ENCODE measurements at regions not wholly inside any gene's neighbourhood (a gene's known extent, or its start where the extent isn't known, plus 50 kb on each side); places are given as distances from the start of the nearest gene placed in this dataset.

GRCh38 chr11:79564288-79564925 lies 123.6 kb upstream of the TENM4 start:
- ATAC-seq: no peak
- intact Hi-C loops (cut with DNase I): no loop called here
- H3K4me3 ChIP-seq (ENCODE audit: low read length): no peak overlapping the region
- H3K4me1 ChIP-seq (ENCODE audit: control insufficient read depth, insufficient read depth, low read length): no peaks in the 10 kb centered on the region
- no peak overlapping the region for H3K27ac ChIP-seq (ENCODE audit: low read length)
- no peaks in the 10 kb centered on the region for H3K9me3 ChIP-seq (ENCODE audit: control insufficient read depth, low read length)
- H3K27me3 ChIP-seq (ENCODE audit: control insufficient read depth, insufficient read depth): no peaks in the 10 kb centered on the region
- DNase-seq: no peak
- 89% methylated on average over 5 of the region's 5 CpGs for whole genome bisulfite sequencing

GRCh38 chr11:79561496-79561895 lies 120.7 kb upstream of the TENM4 start:
- no peak for ATAC-seq

DNA sequence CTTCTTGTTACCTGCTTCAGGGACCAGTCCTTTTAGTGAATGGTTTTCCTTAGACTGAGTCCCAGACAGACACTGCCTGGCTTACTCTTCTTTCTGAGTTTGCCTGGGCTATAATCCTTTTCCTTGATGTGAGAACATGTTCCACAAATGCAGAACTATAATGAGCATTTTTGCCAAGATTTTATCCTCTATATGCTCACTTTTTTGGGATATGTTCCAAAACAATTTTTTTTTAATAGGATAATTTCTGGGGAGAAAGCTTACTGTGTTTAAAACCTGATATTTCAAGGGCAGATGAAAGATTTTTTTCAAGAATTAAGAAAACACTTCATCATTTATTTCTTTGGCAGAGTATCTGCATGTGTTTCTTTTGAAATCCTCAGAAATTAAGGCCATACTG lies 110.0 kb upstream of the TENM4 start:
- ATAC-seq (no peak), DNase-seq (no peak)
- no peak overlapping the region for H3K4me3 ChIP-seq (ENCODE audit: low read length)
- intact Hi-C loops (cut with DNase I): no loop called here
- no peaks in the 10 kb centered on the region for H3K9me3 ChIP-seq (ENCODE audit: control insufficient read depth, low read length)
- no peaks in the 10 kb centered on the region for H3K27me3 ChIP-seq (ENCODE audit: control insufficient read depth, insufficient read depth)
- H3K27ac ChIP-seq (ENCODE audit: low read length): no peak overlapping the region
- no peaks in the 10 kb centered on the region for H3K4me1 ChIP-seq (ENCODE audit: control insufficient read depth, insufficient read depth, low read length)

More at GRCh38 chr11:79561496-79561895, 120.7 kb upstream of the TENM4 start:
- H3K4me1 ChIP-seq (ENCODE audit: control insufficient read depth, insufficient read depth, low read length): no peaks in the 10 kb centered on the region
- intact Hi-C loops (cut with DNase I): no loop called here
- no peak overlapping the region for H3K4me3 ChIP-seq (ENCODE audit: low read length)
- no peak for DNase-seq
- no peaks in the 10 kb centered on the region for H3K27me3 ChIP-seq (ENCODE audit: control insufficient read depth, insufficient read depth)
- no peaks in the 10 kb centered on the region for H3K9me3 ChIP-seq (ENCODE audit: control insufficient read depth, low read length)
- no peak overlapping the region for H3K27ac ChIP-seq (ENCODE audit: low read length)

DNA sequence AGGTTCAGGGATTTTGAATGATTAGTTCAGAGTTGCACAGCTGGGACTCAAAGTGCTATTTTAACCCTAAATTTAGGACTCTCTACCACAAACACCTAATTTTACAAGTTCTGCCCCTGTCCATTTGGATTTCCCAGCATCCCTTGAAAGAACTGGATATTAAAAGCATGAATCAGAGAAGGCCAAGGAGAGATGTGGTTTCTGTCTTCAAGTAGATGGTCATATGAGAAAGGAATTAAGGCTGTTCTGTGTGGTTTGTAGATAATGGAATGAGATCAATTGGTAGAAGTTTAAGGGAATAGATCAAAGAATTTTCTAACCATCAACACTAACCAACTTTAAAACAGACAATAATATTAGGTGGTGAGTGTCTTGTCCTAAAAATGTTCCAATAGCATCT lies 106.4 kb upstream of the TENM4 start:
- Histone ChIP-seq H3K27ac (ENCODE audit: low read length) (no peak overlapping the region), H3K27me3 (ENCODE audit: control insufficient read depth, insufficient read depth) (no peaks in the 10 kb centered on the region), H3K4me1 (ENCODE audit: control insufficient read depth, insufficient read depth, low read length) (no peaks in the 10 kb centered on the region), H3K9me3 (ENCODE audit: control insufficient read depth, low read length) (no peaks in the 10 kb centered on the region), H3K4me3 (ENCODE audit: low read length) (no peak overlapping the region)
- ATAC-seq (no peak), DNase-seq (no peak)
- intact Hi-C loops (cut with DNase I): no loop called here

DNA sequence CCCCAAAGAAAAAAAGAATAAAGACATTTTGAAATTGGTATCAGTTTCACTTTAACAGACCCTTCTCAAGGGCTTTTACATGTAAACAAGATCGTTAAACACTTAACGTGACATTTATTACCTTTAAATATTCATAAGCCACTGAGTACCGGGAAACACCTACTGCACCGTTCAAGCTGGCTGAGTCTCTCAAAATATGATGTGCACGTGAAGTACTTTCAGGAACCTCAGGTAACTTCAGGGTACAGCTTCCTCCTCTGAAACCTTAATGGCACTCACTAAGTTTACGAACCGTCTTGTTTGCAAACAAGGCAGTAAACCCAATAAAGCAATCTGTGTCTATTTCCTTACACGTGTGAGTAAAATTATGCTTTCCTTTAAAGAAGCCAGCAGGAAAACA lies 105.5 kb upstream of the TENM4 start:
- no peak overlapping the region for H3K27ac ChIP-seq (ENCODE audit: low read length)
- no peaks in the 10 kb centered on the region for H3K9me3 ChIP-seq (ENCODE audit: control insufficient read depth, low read length)
- intact Hi-C loops (cut with DNase I): no loop called here
- DNase-seq (no peak), ATAC-seq (no peak)
- WGBS: 79% methylated on average over 8 of the region's 8 CpGs
- H3K27me3 ChIP-seq (ENCODE audit: control insufficient read depth, insufficient read depth): no peaks in the 10 kb centered on the region
- no peaks in the 10 kb centered on the region for H3K4me1 ChIP-seq (ENCODE audit: control insufficient read depth, insufficient read depth, low read length)
- no peak overlapping the region for H3K4me3 ChIP-seq (ENCODE audit: low read length)

- no peaks in the 10 kb centered on the region for H3K9me3 ChIP-seq (ENCODE audit: control insufficient read depth, low read length)
- no peak for ATAC-seq
- H3K4me1 ChIP-seq (ENCODE audit: control insufficient read depth, insufficient read depth, low read length): no peaks in the 10 kb centered on the region
- DNase-seq: no peak
- no peaks in the 10 kb centered on the region for H3K27me3 ChIP-seq (ENCODE audit: control insufficient read depth, insufficient read depth)
- whole genome bisulfite sequencing: 74% methylated on average over 2 of the region's 2 CpGs
- H3K27ac ChIP-seq (ENCODE audit: low read length): no peak overlapping the region
- intact Hi-C loops (cut with DNase I): no loop called here
- H3K4me3 ChIP-seq (ENCODE audit: low read length): no peak overlapping the region
Observed at GRCh38 chr11:79544361-79544760, 103.5 kb upstream of the TENM4 start.

DNA sequence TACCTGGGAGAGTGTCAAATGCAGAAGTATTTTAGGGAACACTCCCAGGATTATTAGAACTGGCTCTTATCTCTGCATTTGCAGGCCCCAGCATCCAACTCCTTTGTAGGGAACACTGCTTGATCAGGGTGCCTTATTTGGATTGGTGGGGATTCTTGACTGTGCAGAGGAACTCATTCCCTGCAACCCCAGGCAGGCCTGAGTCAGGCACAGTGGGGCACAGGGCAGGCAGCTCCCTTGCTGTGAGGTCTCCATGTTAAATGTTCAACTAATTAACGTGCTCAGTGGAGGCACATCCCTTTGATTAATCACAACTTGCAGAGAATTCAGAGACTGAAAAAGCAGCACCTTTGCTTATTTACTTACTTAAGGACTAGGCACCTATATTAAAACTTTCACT lies 102.3 kb upstream of the TENM4 start:
- H3K9me3 ChIP-seq (ENCODE audit: control insufficient read depth, low read length): no peaks in the 10 kb centered on the region
- no peak overlapping the region for H3K27ac ChIP-seq (ENCODE audit: low read length)
- WGBS: 58% methylated on average over 1 of the region's 1 CpG
- no peaks in the 10 kb centered on the region for H3K4me1 ChIP-seq (ENCODE audit: control insufficient read depth, insufficient read depth, low read length)
- no peak overlapping the region for H3K4me3 ChIP-seq (ENCODE audit: low read length)
- DNase-seq (no peak), ATAC-seq (no peak)
- intact Hi-C loops (cut with DNase I): no loop called here
- H3K27me3 ChIP-seq (ENCODE audit: control insufficient read depth, insufficient read depth): no peaks in the 10 kb centered on the region

DNA sequence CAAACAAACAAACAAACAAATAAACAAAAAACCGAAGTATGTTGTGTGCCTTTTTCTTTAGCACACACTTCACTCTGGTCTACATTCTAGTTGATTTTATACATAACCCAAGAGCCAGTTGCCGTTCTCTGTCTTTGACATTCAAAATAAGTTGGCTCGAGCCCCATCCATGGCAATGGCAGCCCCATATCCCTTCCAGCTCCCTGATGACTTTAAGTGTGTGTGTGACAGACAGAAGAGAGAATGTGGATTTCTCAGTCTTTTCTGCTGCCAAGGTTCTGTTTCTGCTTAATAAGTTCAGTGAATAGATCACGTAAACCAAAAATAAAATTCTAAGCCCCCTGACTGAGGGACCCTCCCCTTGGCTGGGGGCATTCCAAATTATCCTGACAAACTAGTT lies 100.6 kb upstream of the TENM4 start:
- 68% methylated on average over 4 of the region's 4 CpGs for WGBS
- no peak for ATAC-seq

GRCh38 chr11:79538775-79539174 lies 97.9 kb upstream of the TENM4 start:
- 64% methylated on average over 3 of the region's 3 CpGs for WGBS
- DNase-seq (no peak), ATAC-seq (no peak)
- no peaks in the 10 kb centered on the region for H3K9me3 ChIP-seq (ENCODE audit: control insufficient read depth, low read length)
- no peaks in the 10 kb centered on the region for H3K4me1 ChIP-seq (ENCODE audit: control insufficient read depth, insufficient read depth, low read length)
- no peak overlapping the region for H3K27ac ChIP-seq (ENCODE audit: low read length)
- intact Hi-C loops (cut with DNase I): no loop called here
- no peak overlapping the region for H3K4me3 ChIP-seq (ENCODE audit: low read length)
- H3K27me3 ChIP-seq (ENCODE audit: control insufficient read depth, insufficient read depth): no peaks in the 10 kb centered on the region

More for the DNA sequence above, 100.6 kb upstream of the TENM4 start:
- Histone ChIP-seq H3K27ac (ENCODE audit: low read length) (no peak overlapping the region), H3K9me3 (ENCODE audit: control insufficient read depth, low read length) (no peaks in the 10 kb centered on the region), H3K4me1 (ENCODE audit: control insufficient read depth, insufficient read depth, low read length) (no peaks in the 10 kb centered on the region), H3K27me3 (ENCODE audit: control insufficient read depth, insufficient read depth) (no peaks in the 10 kb centered on the region), H3K4me3 (ENCODE audit: low read length) (no peak overlapping the region)
- intact Hi-C loops (cut with DNase I): no loop called here
- DNase-seq: no peak

DNA sequence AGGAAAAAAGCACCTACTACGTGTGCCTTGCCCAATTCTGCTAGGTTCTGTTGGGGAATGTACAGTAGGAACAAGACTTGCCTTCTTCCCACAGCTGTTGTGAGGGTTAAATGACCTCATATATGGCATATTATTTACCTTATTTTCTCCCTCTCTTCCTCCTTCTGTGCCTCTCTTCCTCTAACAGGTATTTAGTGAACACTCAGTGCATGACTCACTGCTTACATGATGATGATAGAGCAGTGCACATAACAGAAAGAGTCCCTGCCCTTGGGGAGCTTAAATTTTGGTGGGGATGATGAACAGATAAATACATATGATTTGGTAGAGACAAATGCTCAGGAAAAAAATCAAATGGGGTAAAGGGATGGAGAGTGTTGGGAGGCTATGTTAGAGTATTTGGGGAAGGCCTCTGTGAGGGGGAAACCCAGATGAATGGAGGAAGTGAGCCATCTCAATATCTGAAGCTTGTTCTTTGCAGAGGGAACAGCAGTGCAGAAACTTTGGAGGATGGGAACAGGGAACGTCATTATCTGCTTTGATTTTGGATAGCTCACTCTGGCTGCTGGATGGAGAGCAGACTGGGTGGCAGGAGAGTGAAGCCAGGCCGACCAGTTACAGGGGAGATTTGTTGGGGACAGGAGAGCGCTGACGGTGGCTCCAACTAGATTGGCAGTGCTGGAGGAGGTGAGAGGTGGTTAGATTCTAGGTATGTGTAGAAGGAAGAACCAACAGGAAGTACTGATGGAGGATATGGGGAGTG lies 95.5 kb upstream of the TENM4 start:
- DNase-seq: no peak
- no peaks in the 10 kb centered on the region for H3K4me1 ChIP-seq (ENCODE audit: control insufficient read depth, insufficient read depth, low read length)
- intact Hi-C loops (cut with DNase I): no loop called here
- no peak overlapping the region for H3K27ac ChIP-seq (ENCODE audit: low read length)
- no peak overlapping the region for H3K4me3 ChIP-seq (ENCODE audit: low read length)
- no peak for ATAC-seq
- H3K27me3 ChIP-seq (ENCODE audit: control insufficient read depth, insufficient read depth): no peaks in the 10 kb centered on the region
- WGBS: 43% methylated on average over 5 of the region's 5 CpGs
- no peaks in the 10 kb centered on the region for H3K9me3 ChIP-seq (ENCODE audit: control insufficient read depth, low read length)

- Histone ChIP-seq H3K4me3 (ENCODE audit: low read length) (no peak overlapping the region), H3K27ac (ENCODE audit: low read length) (no peak overlapping the region), H3K4me1 (ENCODE audit: control insufficient read depth, insufficient read depth, low read length) (no peaks in the 10 kb centered on the region), H3K9me3 (ENCODE audit: control insufficient read depth, low read length) (no peaks in the 10 kb centered on the region), H3K27me3 (ENCODE audit: control insufficient read depth, insufficient read depth) (no peaks in the 10 kb centered on the region)
- DNase-seq (no peak), ATAC-seq (no peak)
- 85% methylated on average over 1 of the region's 1 CpG for WGBS
- intact Hi-C loops (cut with DNase I): no loop called here
Observed at GRCh38 chr11:79535606-79536005, 94.8 kb upstream of the TENM4 start.

DNA sequence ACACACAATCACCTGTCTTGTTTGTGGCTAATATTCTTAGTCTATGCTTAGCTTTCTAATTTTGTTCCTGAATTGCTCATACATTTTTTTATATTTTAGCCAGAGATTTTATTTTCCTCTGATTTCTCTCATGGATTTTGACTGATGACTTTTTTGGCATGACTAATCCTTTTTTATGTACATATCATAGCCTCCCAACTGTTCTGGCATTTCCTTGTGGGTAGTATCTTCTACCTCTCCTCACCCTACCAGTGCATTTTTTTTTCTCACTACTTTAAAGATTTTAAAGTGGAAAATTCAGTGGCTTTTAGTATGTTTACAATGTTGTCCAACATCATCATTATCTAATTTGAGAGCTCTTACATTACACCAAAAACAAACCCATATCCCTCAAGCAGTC lies 84.4 kb upstream of the TENM4 start:
- H3K27me3 ChIP-seq (ENCODE audit: control insufficient read depth, insufficient read depth): no peaks in the 10 kb centered on the region

More for the DNA sequence above, 84.4 kb upstream of the TENM4 start:
- H3K4me3 ChIP-seq (ENCODE audit: low read length): no peak overlapping the region
- no peaks in the 10 kb centered on the region for H3K4me1 ChIP-seq (ENCODE audit: control insufficient read depth, insufficient read depth, low read length)
- intact Hi-C loops (cut with DNase I): no loop called here
- H3K9me3 ChIP-seq (ENCODE audit: control insufficient read depth, low read length): no peaks in the 10 kb centered on the region
- H3K27ac ChIP-seq (ENCODE audit: low read length): no peak overlapping the region
- ATAC-seq: no peak
- DNase-seq: no peak
